Chondrocyte (in vitro differentiated cells): ENCODE measurements at regions not wholly inside any gene's neighbourhood (a gene's known extent, or its start where the extent isn't known, plus 50 kb on each side); places are given as distances from the start of the nearest gene placed in this dataset.

Experiments used
- DNase-seq: peaks from one replicate; pipeline ENCODE4 v3.0.0; 2021; ENCODE audit warnings: mixed read lengths, low spot score
- H3K27ac Mint-ChIP-seq: one replicate; pipeline ENCODE4 v1.8.0; 2021; ENCODE audit warnings: mild to moderate bottlenecking, moderate library complexity, mixed read lengths; ENCODE audit not compliant: unreplicated experiment
- H3K27me3 Mint-ChIP-seq: 2 replicates; pipeline ENCODE4 v1.8.0; 2021; ENCODE audit warnings: low read depth, mixed read lengths
- H3K36me3 Mint-ChIP-seq: 2 replicates; pipeline ENCODE4 v1.8.0; 2021; ENCODE audit warnings: low read depth, mixed read lengths
- H3K4me1 Mint-ChIP-seq: 2 replicates; pipeline ENCODE4 v1.8.0; 2021; ENCODE audit warnings: low read depth, mild to moderate bottlenecking, mixed read lengths
- H3K4me3 Mint-ChIP-seq: one replicate; pipeline ENCODE4 v1.8.0; 2021; ENCODE audit warnings: mild to moderate bottlenecking, moderate library complexity, mixed read lengths; ENCODE audit not compliant: unreplicated experiment
- H3K9me3 Mint-ChIP-seq: 2 replicates; pipeline ENCODE4 v1.8.0; 2021; ENCODE audit warnings: low read depth, mixed read lengths
- CTCF ChIP-seq: fragments of 200-600 bp; sonication (generic); IDR thresholded peaks from 2 replicates; pipeline ENCODE4 v1.5.0; 2021; ENCODE audit warnings: antibody characterized with exemption, mild to moderate bottlenecking, moderate library complexity

- no peak for TF ChIP-seq CTCF
Measured at GRCh38 chr2:217182926-217183325, 323.1 kb upstream of the TNP1 start.

GRCh38 chr2:217181512-217181911, 321.6 kb upstream of the TNP1 start:
- H3K36me3 Mint-ChIP-seq: no peaks in the 10 kb centered on the region
- peak overlapping the region; percentile 8 for H3K27ac Mint-ChIP-seq
- no peak overlapping the region for H3K4me3 Mint-ChIP-seq
- TF ChIP-seq CTCF: no peak
- no peaks in the 10 kb centered on the region for H3K27me3 Mint-ChIP-seq
- peaks cover 9% of the 10 kb centered on the region for H3K9me3 Mint-ChIP-seq
- DNase-seq: no peak
- peaks cover 27% of the 10 kb centered on the region for H3K4me1 Mint-ChIP-seq

More at GRCh38 chr2:217182926-217183325, 323.1 kb upstream of the TNP1 start:
- H3K36me3 Mint-ChIP-seq: no peaks in the 10 kb centered on the region
- peaks cover 5% of the 10 kb centered on the region for H3K9me3 Mint-ChIP-seq
- DNase-seq: no peak
- peaks cover 28% of the 10 kb centered on the region for H3K4me1 Mint-ChIP-seq
- no peak overlapping the region for H3K4me3 Mint-ChIP-seq
- no peaks in the 10 kb centered on the region for H3K27me3 Mint-ChIP-seq
- H3K27ac Mint-ChIP-seq: no peak overlapping the region

- no peak overlapping the region for H3K27ac Mint-ChIP-seq
- no peaks in the 10 kb centered on the region for H3K36me3 Mint-ChIP-seq
- no peak overlapping the region for H3K4me3 Mint-ChIP-seq
- no peak for TF ChIP-seq CTCF
- no peak for DNase-seq
- H3K27me3 Mint-ChIP-seq: no peaks in the 10 kb centered on the region
- peaks cover 21% of the 10 kb centered on the region for H3K9me3 Mint-ChIP-seq
- peaks cover 15% of the 10 kb centered on the region for H3K4me1 Mint-ChIP-seq
Measured at GRCh38 chr2:217179854-217180253, 320.0 kb upstream of the TNP1 start.

- Mint-ChIP-seq H3K4me3 (no peak overlapping the region), H3K36me3 (no peaks in the 10 kb centered on the region), H3K27me3 (no peaks in the 10 kb centered on the region), H3K4me1 (peaks cover 15% of the 10 kb centered on the region), H3K9me3 (peaks cover 21% of the 10 kb centered on the region), H3K27ac (no peak overlapping the region)
- no peak for TF ChIP-seq CTCF
- no peak for DNase-seq
Measured at GRCh38 chr2:217178341-217178740, 318.5 kb upstream of the TNP1 start.

- no peak overlapping the region for H3K4me3 Mint-ChIP-seq
Measured at GRCh38 chr2:217177720-217178119, 317.9 kb upstream of the TNP1 start.

More at GRCh38 chr2:217177720-217178119, 317.9 kb upstream of the TNP1 start:
- TF ChIP-seq CTCF: no peak
- Mint-ChIP-seq H3K27ac (no peak overlapping the region), H3K36me3 (no peaks in the 10 kb centered on the region), H3K4me1 (peaks cover 10% of the 10 kb centered on the region), H3K27me3 (no peaks in the 10 kb centered on the region), H3K9me3 (peaks cover 21% of the 10 kb centered on the region)
- DNase-seq: no peak
